Uterus (tissue), 3 donors: ENCODE measurements at regions not wholly inside any gene's neighbourhood (a gene's known extent, or its start where the extent isn't known, plus 50 kb on each side); places are given as distances from the start of the nearest gene placed in this dataset.

Source experiments
- DNase-seq, 2 donors: peaks; one replicate each; pipeline ENCODE4 v3.0.0-alpha.2; 2019 to 2020
- H3K27ac ChIP-seq, 2 donors: fragments of 200-600 bp; sonication (generic); 1 replicate in 1 of 2; 2 replicates in 1 of 2; pipeline ENCODE4 v1.5.1; 2016 to 2018
- H3K27me3 ChIP-seq, 2 donors: fragments of 200-600 bp; sonication (generic); one replicate each; pipeline ENCODE4 v1.5.1; 2018 to 2019; ENCODE audit warnings: control low read depth in 1 of 2
- H3K36me3 ChIP-seq, 2 donors: fragments of 200-600 bp; sonication (generic); one replicate each; pipeline ENCODE4 v1.5.1; 2019; ENCODE audit warnings: control low read depth in 1 of 2
- H3K4me1 ChIP-seq, 2 donors: fragments of 200-600 bp; sonication (generic); one replicate each; pipeline ENCODE4 v1.5.1; 2018 to 2019; ENCODE audit warnings: control low read depth in 1 of 2
- H3K4me3 ChIP-seq, 2 donors: fragments of 200-600 bp; sonication (generic); 1 replicate in 1 of 2; 2 replicates in 1 of 2; pipeline ENCODE4 v1.5.1; 2018 to 2019; ENCODE audit warnings: mild to moderate bottlenecking in 1 of 2
- H3K9me3 ChIP-seq, 2 donors: fragments of 200-600 bp; sonication (generic); one replicate each; pipeline ENCODE4 v1.5.1; 2019; ENCODE audit warnings: control low read depth in 1 of 2
- POLR2A ChIP-seq, 2 donors: fragments of 450-650 bp; IDR thresholded peaks; one replicate each; pipeline ENCODE4 v1.6.1; 2016; ENCODE audit warnings: antibody characterized with exemption in 2 of 2, mild to moderate bottlenecking in 1 of 2, moderate library complexity in 1 of 2
- intact Hi-C: fragments of 100-400 bp; cut with DNase I; formaldehyde crosslinking; loops from one replicate; pipeline ENCODE4 v1.15.1; 2023; ENCODE audit warnings: low total_unique reads
- TF ChIP-seq, protein P1 (sequence below), 4 experiments: fragments of 200-600 bp in 2 of 4; fragments of 450-650 bp in 2 of 4; sonication (generic) in 2 of 4; IDR thresholded peaks; one replicate each; pipeline ENCODE4 v1.5.1; 2016 to 2019; ENCODE audit warnings: antibody characterized with exemption in 4 of 4, mild to moderate bottlenecking in 2 of 4, moderate library complexity in 1 of 4
- donor health status: DM: yes; HTN: yes; CAD: no.

DNA sequence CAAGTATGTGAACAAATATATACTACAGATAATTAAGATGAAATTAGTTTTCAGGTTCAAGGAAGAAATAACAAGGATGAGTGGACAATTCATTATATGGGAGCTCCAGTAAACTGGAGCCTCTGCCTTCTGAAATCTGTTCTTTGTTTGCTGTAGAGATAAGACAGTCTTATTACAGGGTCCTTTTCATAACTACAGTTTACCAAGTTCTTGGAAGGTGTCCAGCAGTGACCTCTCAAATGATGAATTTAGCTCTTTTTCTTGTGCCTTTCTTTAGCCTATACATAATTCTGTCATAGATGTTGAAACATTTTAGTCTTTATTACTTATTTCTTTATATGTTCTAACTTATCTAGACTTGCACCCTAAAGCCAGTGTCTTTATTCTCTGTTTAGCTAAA lies 89.7 kb upstream of the GBE1 start:
- Histone ChIP-seq H3K27me3 (no peaks in the 10 kb centered on the region), H3K27ac (no peak overlapping the region), H3K4me3 (no peak overlapping the region), H3K36me3 (no peaks in the 10 kb centered on the region), H3K9me3 (no peaks in the 10 kb centered on the region), H3K4me1 (no peaks in the 10 kb centered on the region)
- intact Hi-C loops, result no loop called here
- TF ChIP-seq, protein P1, sequence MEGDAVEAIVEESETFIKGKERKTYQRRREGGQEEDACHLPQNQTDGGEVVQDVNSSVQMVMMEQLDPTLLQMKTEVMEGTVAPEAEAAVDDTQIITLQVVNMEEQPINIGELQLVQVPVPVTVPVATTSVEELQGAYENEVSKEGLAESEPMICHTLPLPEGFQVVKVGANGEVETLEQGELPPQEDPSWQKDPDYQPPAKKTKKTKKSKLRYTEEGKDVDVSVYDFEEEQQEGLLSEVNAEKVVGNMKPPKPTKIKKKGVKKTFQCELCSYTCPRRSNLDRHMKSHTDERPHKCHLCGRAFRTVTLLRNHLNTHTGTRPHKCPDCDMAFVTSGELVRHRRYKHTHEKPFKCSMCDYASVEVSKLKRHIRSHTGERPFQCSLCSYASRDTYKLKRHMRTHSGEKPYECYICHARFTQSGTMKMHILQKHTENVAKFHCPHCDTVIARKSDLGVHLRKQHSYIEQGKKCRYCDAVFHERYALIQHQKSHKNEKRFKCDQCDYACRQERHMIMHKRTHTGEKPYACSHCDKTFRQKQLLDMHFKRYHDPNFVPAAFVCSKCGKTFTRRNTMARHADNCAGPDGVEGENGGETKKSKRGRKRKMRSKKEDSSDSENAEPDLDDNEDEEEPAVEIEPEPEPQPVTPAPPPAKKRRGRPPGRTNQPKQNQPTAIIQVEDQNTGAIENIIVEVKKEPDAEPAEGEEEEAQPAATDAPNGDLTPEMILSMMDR (IDR thresholded peaks at IDR 0.05), result no peak
- TF ChIP-seq POLR2A (IDR thresholded peaks at IDR 0.05), result no peak
- DNase-seq, result no peak

DNA sequence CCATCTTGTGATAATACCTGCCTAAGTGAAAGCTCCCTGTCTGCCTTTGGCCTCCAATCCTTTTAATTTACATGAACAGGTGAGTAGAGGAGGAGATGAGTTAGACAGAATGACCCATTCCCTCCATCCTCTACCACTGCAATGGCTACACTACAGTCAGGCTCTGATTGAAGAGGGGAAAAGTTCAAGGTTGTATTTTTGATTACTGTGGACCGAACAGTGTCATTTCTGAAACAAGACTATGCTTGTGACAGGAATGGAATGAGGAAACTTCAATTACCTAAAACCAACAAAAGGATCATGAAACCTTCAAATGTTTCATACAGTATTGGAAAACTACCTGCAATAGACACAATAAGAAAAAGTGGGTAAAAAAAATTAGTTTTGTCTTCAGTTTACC lies 85.5 kb upstream of the GBE1 start:
- no peak for DNase-seq
- TF ChIP-seq, protein P1 (IDR thresholded peaks at IDR 0.05), result no peak
- TF ChIP-seq POLR2A (IDR thresholded peaks at IDR 0.05), result no peak
- no peaks in the 10 kb centered on the region for H3K9me3 ChIP-seq
- H3K4me1 ChIP-seq, result no peaks in the 10 kb centered on the region
- intact Hi-C loops, result no loop called here
- H3K27me3 ChIP-seq, result no peaks in the 10 kb centered on the region
- no peaks in the 10 kb centered on the region for H3K36me3 ChIP-seq
- no peak overlapping the region for H3K4me3 ChIP-seq
- H3K27ac ChIP-seq, result no peak overlapping the region

DNA sequence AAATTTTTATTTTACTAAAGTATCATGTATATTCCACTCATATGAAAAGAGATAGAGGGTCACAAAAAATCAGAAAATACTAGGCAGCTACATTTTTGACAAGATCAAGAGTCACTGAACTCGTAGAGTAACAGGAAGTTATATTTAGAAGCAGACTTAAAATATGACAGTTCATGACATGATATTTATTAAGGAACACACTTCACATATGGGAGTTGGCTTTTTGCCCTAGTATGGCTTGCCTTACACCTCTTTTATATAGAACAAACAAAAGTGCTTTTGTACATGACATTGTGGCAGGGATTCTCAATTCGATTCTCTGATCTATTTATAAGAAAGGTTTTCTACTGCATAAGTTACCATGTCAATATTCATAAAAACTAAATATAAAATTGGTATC lies 80.1 kb upstream of the GBE1 start:
- H3K27ac ChIP-seq, result no peak overlapping the region
- H3K9me3 ChIP-seq, result no peaks in the 10 kb centered on the region
- H3K4me1 ChIP-seq, result no peaks in the 10 kb centered on the region
- intact Hi-C loops, result no loop called here
- no peak for DNase-seq
- H3K36me3 ChIP-seq, result no peaks in the 10 kb centered on the region
- no peak for TF ChIP-seq POLR2A (IDR thresholded peaks at IDR 0.05)
- TF ChIP-seq, protein P1 (IDR thresholded peaks at IDR 0.05), result no peak
- H3K4me3 ChIP-seq, result no peak overlapping the region
- H3K27me3 ChIP-seq, result no peaks in the 10 kb centered on the region

DNA sequence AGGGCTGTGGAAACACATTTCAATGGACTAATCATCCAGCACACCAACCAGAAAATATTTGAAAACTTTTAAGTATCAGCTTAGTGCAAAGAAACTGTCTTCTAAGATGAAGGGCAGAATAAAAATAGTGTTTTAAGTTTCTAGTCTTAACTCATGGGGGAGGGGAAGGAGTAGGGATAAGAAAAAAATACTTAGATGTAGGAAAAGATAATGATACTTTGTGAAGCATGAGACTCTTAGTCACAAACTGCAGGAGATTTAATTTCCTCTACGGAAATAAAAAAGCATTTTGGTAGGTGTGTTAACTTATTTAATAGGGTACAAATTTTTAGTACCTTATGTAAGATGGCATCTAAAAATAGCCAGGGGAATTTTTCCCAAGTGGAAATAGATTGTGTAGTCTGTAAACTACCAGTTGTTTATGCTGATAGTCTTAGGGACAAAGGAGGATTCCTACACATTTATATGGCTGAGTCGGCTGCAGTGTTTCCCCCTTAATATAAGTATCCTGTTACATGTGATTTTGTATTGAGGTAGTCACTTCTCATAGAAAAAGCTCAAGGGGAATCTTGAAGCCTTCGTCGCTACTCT lies 78.2 kb upstream of the GBE1 start:
- H3K4me1 ChIP-seq, result no peaks in the 10 kb centered on the region
- H3K27ac ChIP-seq, result no peak overlapping the region
- no peaks in the 10 kb centered on the region for H3K27me3 ChIP-seq
- no peak for DNase-seq
- H3K36me3 ChIP-seq, result no peaks in the 10 kb centered on the region
- no peak overlapping the region for H3K4me3 ChIP-seq
- intact Hi-C loops, result no loop called here
- no peaks in the 10 kb centered on the region for H3K9me3 ChIP-seq
- TF ChIP-seq, protein P1 (IDR thresholded peaks at IDR 0.05), result no peak

DNA sequence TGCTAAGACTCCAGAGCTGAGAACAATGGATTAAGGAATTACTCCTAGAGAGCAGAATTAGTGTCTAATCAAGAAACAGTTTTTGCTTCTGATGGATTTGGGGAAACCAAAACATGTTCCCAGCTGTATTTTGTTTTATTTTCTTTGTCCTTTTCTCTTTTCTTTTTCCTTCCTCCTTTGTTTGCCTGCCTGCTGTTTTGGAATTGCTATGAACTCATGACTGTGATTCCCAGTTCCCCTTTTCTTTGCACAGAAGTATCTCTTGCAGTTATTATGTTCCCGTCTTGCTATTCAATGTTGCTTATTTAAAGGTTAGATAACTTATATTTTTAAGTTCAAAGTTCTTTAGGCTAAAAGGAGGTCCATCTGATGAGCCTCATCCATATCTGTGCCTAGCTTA lies 77.0 kb upstream of the GBE1 start:
- intact Hi-C loops, result no loop called here

More for the DNA sequence above, 77.0 kb upstream of the GBE1 start:
- no peak overlapping the region for H3K27ac ChIP-seq
- TF ChIP-seq POLR2A (IDR thresholded peaks at IDR 0.05), result no peak
- TF ChIP-seq, protein P1 (IDR thresholded peaks at IDR 0.05), result no peak
- DNase-seq, result no peak
- H3K4me1 ChIP-seq, result no peaks in the 10 kb centered on the region
- H3K4me3 ChIP-seq, result no peak overlapping the region
- H3K36me3 ChIP-seq, result no peaks in the 10 kb centered on the region
- H3K9me3 ChIP-seq, result no peaks in the 10 kb centered on the region
- H3K27me3 ChIP-seq, result no peaks in the 10 kb centered on the region
